Neural progenitor cell (in vitro differentiated cells): ENCODE measurements at regions not wholly inside any gene's neighbourhood (a gene's known extent, or its start where the extent isn't known, plus 50 kb on each side); places are given as distances from the start of the nearest gene placed in this dataset.

Experiments used
- DNase-seq: peaks from one replicate; pipeline ENCODE4 v3.0.0-alpha.2; 2016; ENCODE audit warnings: low spot score
- H2AFZ ChIP-seq: fragments of 200-600 bp; sonication (generic); replicated peaks from 2 replicates; pipeline ENCODE4 v1.6.1; 2016; ENCODE audit warnings: antibody characterized with exemption
- H3F3A ChIP-seq: fragments of 200-600 bp; sonication (generic); 2 replicates; pipeline ENCODE4 v1.6.1; 2016; ENCODE audit warnings: antibody characterized with exemption, low read depth
- H3K27ac ChIP-seq: fragments of 200-600 bp; sonication (generic); 2 replicates; pipeline ENCODE4 v1.5.1; 2016; ENCODE audit warnings: mild to moderate bottlenecking
- H3K27me3 ChIP-seq: fragments of 200-600 bp; sonication (generic); 2 replicates; pipeline ENCODE4 v1.6.1; 2016; ENCODE audit warnings: mild to moderate bottlenecking, moderate library complexity
- H3K36me3 ChIP-seq: fragments of 200-600 bp; sonication (generic); 2 replicates; pipeline ENCODE4 v1.5.1; 2016
- H3K4me1 ChIP-seq: fragments of 200-600 bp; sonication (generic); 2 replicates; pipeline ENCODE4 v1.6.1; 2016; ENCODE audit warnings: mixed run types
- H3K4me2 ChIP-seq: fragments of 200-600 bp; sonication (generic); 2 replicates; pipeline ENCODE4 v1.6.1; 2016
- H3K4me3 ChIP-seq: fragments of 200-600 bp; sonication (generic); 2 replicates; pipeline ENCODE4 v1.5.1; 2016
- H3K79me2 ChIP-seq: fragments of 200-600 bp; sonication (generic); 2 replicates; pipeline ENCODE4 v1.6.1; 2016; ENCODE audit warnings: low read depth
- H3K9ac ChIP-seq: fragments of 200-600 bp; sonication (generic); 2 replicates; pipeline ENCODE4 v1.6.1; 2016
- H3K9me3 ChIP-seq: fragments of 200-600 bp; sonication (generic); 2 replicates; pipeline ENCODE4 v1.5.1; 2016; ENCODE audit warnings: low read depth
- H4K20me1 ChIP-seq: fragments of 200-600 bp; sonication (generic); 2 replicates; pipeline ENCODE4 v1.6.1; 2016; ENCODE audit warnings: low read depth
- H3K27ac Mint-ChIP-seq: 3 replicates; pipeline ENCODE4 v1.8.0; 2021; ENCODE audit warnings: mixed read lengths
- H3K27me3 Mint-ChIP-seq: 2 replicates; pipeline ENCODE4 v1.8.0; 2022; ENCODE audit warnings: low read depth, mild to moderate bottlenecking, inconsistent platforms, moderate library complexity, mixed read lengths; ENCODE audit not compliant: insufficient read depth
- H3K36me3 Mint-ChIP-seq: 3 replicates; pipeline ENCODE4 v1.8.0; 2021; ENCODE audit warnings: mixed read lengths
- H3K4me1 Mint-ChIP-seq: 3 replicates; pipeline ENCODE4 v1.8.0; 2021; ENCODE audit warnings: mixed read lengths
- H3K4me3 Mint-ChIP-seq: 3 replicates; pipeline ENCODE4 v1.8.0; 2021; ENCODE audit warnings: mild to moderate bottlenecking, moderate library complexity, mixed read lengths
- H3K9me3 Mint-ChIP-seq: 3 replicates; pipeline ENCODE4 v1.8.0; 2020; ENCODE audit warnings: mixed read lengths
- CTCF ChIP-seq: fragments of 200-600 bp; sonication (generic); IDR thresholded peaks from 2 replicates; pipeline ENCODE4 v1.5.1; 2017; ENCODE audit warnings: antibody characterized with exemption, mild to moderate bottlenecking
- EZH2 ChIP-seq: fragments of 200-600 bp; sonication (generic); IDR thresholded peaks from 2 replicates; pipeline ENCODE4 v1.6.1; 2017; ENCODE audit warnings: antibody characterized with exemption, mild to moderate bottlenecking, moderate library complexity
- EZH2phosphoT487 ChIP-seq: fragments of 200-600 bp; sonication (generic); IDR thresholded peaks from 2 replicates; pipeline ENCODE4 v1.6.1; 2017; ENCODE audit warnings: antibody characterized with exemption

DNA sequence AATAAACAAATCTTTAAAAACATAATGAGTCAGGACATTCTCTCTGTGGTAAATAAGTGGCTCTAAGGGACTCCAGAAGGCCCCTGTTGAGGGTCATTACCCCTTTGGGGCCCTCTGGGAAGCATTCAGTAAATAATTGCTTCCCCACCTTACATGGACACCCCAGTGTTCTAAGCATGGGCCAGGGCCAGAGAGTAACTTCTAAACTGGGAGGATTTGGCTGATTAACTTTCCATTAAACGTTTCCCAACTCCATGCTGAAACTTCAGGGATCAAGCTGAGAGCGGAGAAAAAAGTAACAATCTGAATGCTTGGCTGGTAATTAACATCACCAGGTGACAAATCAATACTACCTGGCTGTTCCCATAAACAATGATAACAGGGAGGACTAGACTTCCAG, 783.9 kb upstream of the LRRC4C start:
- no peak overlapping the region for H3K4me3 Mint-ChIP-seq
- peaks cover 11% of the 10 kb centered on the region for H3F3A ChIP-seq
- no peaks in the 10 kb centered on the region for H3K9me3 ChIP-seq
- no peak overlapping the region for H3K27ac ChIP-seq
- H3K36me3 Mint-ChIP-seq = no peaks in the 10 kb centered on the region
- peak; percentile 4 for DNase-seq
- H4K20me1 ChIP-seq = no peaks in the 10 kb centered on the region
- no peak overlapping the region for H3K27ac Mint-ChIP-seq
- no peak overlapping the region for H3K4me2 ChIP-seq
- H3K4me1 ChIP-seq = peaks cover 24% of the 10 kb centered on the region
- no peaks in the 10 kb centered on the region for H3K79me2 ChIP-seq
- no peaks in the 10 kb centered on the region for H3K27me3 Mint-ChIP-seq
- peaks cover 24% of the 10 kb centered on the region for H3K4me1 Mint-ChIP-seq
- peaks cover 5% of the 10 kb centered on the region for H3K9me3 Mint-ChIP-seq
- TF ChIP-seq CTCF (no peak), EZH2phosphoT487 (no peak), EZH2 (no peak)
- no peak overlapping the region for H3K4me3 ChIP-seq
- no peaks in the 10 kb centered on the region for H3K27me3 ChIP-seq
- H2AFZ ChIP-seq = no peak overlapping the region
- H3K9ac ChIP-seq = no peak overlapping the region
- no peaks in the 10 kb centered on the region for H3K36me3 ChIP-seq

DNA sequence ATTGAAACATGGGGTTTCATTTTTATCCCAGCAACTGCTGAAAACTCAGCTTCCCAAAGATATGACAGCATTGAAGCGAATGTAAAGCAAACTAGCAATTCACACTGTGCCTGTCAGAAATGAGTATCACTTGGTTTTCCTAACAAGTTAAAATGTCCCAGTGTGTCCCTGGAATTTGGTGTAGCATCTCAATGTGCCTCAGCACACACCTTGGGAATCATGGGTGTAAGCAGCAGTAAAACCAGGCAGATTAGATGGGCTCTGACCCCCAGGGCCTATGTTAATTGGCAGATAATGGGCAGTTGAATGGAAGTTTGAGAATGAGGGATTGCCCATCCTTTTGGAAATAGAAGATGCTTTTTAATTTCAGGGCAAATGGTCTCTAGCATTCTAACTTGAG, 784.9 kb upstream of the LRRC4C start:
- Histone ChIP-seq H3K79me2 (no peaks in the 10 kb centered on the region), H3K4me2 (no peak overlapping the region), H3K9me3 (no peaks in the 10 kb centered on the region), H2AFZ (peak overlapping the region; percentile 63), H3K36me3 (no peaks in the 10 kb centered on the region), H3K4me3 (no peak overlapping the region), H3F3A (peaks cover 11% of the 10 kb centered on the region), H3K27ac (no peak overlapping the region), H4K20me1 (no peaks in the 10 kb centered on the region), H3K4me1 (peaks cover 24% of the 10 kb centered on the region), H3K27me3 (no peaks in the 10 kb centered on the region), H3K9ac (no peak overlapping the region)
- Mint-ChIP-seq H3K27me3 (no peaks in the 10 kb centered on the region), H3K4me3 (no peak overlapping the region), H3K4me1 (peaks cover 24% of the 10 kb centered on the region), H3K9me3 (peaks cover 5% of the 10 kb centered on the region), H3K36me3 (no peaks in the 10 kb centered on the region), H3K27ac (no peak overlapping the region)
- TF ChIP-seq CTCF (no peak), EZH2 (no peak), EZH2phosphoT487 (no peak)
- DNase-seq = no peak

GRCh38 chr11:42249401-42249800, 789.9 kb upstream of the LRRC4C start:
- no peak overlapping the region for H3K27ac ChIP-seq
- H3K9me3 Mint-ChIP-seq = peaks cover 10% of the 10 kb centered on the region
- no peak overlapping the region for H3K27ac Mint-ChIP-seq

More at GRCh38 chr11:42249401-42249800, 789.9 kb upstream of the LRRC4C start:
- DNase-seq = no peak
- H2AFZ ChIP-seq = no peak overlapping the region
- Mint-ChIP-seq H3K4me3 (no peak overlapping the region), H3K4me1 (peaks cover 2% of the 10 kb centered on the region), H3K27me3 (no peaks in the 10 kb centered on the region), H3K36me3 (no peaks in the 10 kb centered on the region)
- H3K27me3 ChIP-seq = no peaks in the 10 kb centered on the region
- H3K79me2 ChIP-seq = no peaks in the 10 kb centered on the region
- H3K4me1 ChIP-seq = peaks cover 5% of the 10 kb centered on the region
- no peak overlapping the region for H3K4me2 ChIP-seq
- no peaks in the 10 kb centered on the region for H4K20me1 ChIP-seq
- no peaks in the 10 kb centered on the region for H3K36me3 ChIP-seq
- no peak overlapping the region for H3K4me3 ChIP-seq
- no peak overlapping the region for H3K9ac ChIP-seq
- no peak for TF ChIP-seq EZH2phosphoT487
- TF ChIP-seq EZH2 = no peak
- TF ChIP-seq CTCF = no peak
- peaks cover 1% of the 10 kb centered on the region for H3F3A ChIP-seq
- no peaks in the 10 kb centered on the region for H3K9me3 ChIP-seq
